Testis (tissue), 2 donors: ENCODE measurements at regions not wholly inside any gene's neighbourhood (a gene's known extent, or its start where the extent isn't known, plus 50 kb on each side); places are given as distances from the start of the nearest gene placed in this dataset.

Source experiments
- DNase-seq: peaks from one replicate; pipeline ENCODE4 v3.0.0-alpha.2; 2019
- H3K27ac ChIP-seq, 2 donors: fragments of 200-600 bp; sonication (generic); one replicate each; pipeline ENCODE4 v1.5.1; 2019
- H3K27me3 ChIP-seq: fragments of 200-600 bp; sonication (generic); one replicate; pipeline ENCODE4 v1.5.1; 2019
- H3K36me3 ChIP-seq: fragments of 200-600 bp; sonication (generic); one replicate; pipeline ENCODE4 v1.5.1; 2017; ENCODE audit warnings: low read depth; ENCODE audit errors: missing control alignments
- H3K4me1 ChIP-seq: fragments of 200-600 bp; sonication (generic); one replicate; pipeline ENCODE4 v1.5.1; 2019
- H3K4me3 ChIP-seq, 2 donors: fragments of 200-600 bp; sonication (generic); one replicate each; pipeline ENCODE4 v1.5.1; 2017 to 2019
- H3K9me3 ChIP-seq: fragments of 200-600 bp; sonication (generic); one replicate; pipeline ENCODE4 v1.5.1; 2017
- POLR2A ChIP-seq: fragments of 450-650 bp; IDR thresholded peaks from one replicate; pipeline ENCODE4 v1.6.1; 2017; ENCODE audit warnings: antibody characterized with exemption, mild to moderate bottlenecking, moderate library complexity
- WGBS, 2 donors: methylation state at CpG; one replicate each; pipeline ENCODE4 v1.1.5; 2018; 5-methylcytosine and 5-hydroxymethylcytosine counted together
- intact Hi-C: fragments of 100-400 bp; cut with DNase I; formaldehyde crosslinking; loops from one replicate; pipeline ENCODE4 v1.15.1; 2023; ENCODE audit warnings: low total_unique reads
- TF ChIP-seq, protein P1 (sequence below), 3 experiments: fragments of 450-650 bp in 2 of 3; fragments of 200-600 bp in 1 of 3; sonication (generic) in 1 of 3; IDR thresholded peaks; one replicate each; pipeline ENCODE4 v1.5.1; 2016 to 2019; ENCODE audit warnings: antibody characterized with exemption in 3 of 3, mild to moderate bottlenecking in 2 of 3, moderate library complexity in 1 of 3

DNA sequence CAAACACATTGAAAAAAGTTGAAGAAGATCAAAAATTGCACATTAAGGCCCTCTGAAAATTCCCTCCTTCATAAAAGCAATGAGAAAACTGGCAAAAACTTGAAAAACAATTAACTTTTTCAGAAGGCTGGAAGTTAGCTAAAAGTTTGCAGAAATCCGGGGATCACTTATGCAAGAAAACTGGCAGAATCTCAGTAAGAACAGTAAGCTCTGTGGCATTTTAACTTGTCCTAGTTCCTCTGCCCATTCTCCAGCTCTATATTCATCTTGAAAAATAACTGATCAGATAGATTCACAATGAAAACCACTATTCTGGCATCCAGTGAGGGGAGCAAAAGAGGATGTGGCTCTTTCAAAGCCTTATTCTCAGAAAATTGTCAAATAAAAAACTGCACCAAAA lies 566.8 kb downstream of the NTRK3 start:
- no peaks in the 10 kb centered on the region for H3K9me3 ChIP-seq
- DNase-seq: no peak
- intact Hi-C loops: no loop called here
- no peaks in the 10 kb centered on the region for H3K4me1 ChIP-seq
- no peak overlapping the region for H3K4me3 ChIP-seq
- 84 to 90% methylated on average over 1 of the region's 1 CpG for WGBS, 2 donors
- TF ChIP-seq POLR2A: no peak
- TF ChIP-seq, protein P1, sequence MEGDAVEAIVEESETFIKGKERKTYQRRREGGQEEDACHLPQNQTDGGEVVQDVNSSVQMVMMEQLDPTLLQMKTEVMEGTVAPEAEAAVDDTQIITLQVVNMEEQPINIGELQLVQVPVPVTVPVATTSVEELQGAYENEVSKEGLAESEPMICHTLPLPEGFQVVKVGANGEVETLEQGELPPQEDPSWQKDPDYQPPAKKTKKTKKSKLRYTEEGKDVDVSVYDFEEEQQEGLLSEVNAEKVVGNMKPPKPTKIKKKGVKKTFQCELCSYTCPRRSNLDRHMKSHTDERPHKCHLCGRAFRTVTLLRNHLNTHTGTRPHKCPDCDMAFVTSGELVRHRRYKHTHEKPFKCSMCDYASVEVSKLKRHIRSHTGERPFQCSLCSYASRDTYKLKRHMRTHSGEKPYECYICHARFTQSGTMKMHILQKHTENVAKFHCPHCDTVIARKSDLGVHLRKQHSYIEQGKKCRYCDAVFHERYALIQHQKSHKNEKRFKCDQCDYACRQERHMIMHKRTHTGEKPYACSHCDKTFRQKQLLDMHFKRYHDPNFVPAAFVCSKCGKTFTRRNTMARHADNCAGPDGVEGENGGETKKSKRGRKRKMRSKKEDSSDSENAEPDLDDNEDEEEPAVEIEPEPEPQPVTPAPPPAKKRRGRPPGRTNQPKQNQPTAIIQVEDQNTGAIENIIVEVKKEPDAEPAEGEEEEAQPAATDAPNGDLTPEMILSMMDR (IDR thresholded peaks at IDR 0.05): no peak
- no peaks in the 10 kb centered on the region for H3K27me3 ChIP-seq
- no peak overlapping the region for H3K27ac ChIP-seq
- H3K36me3 ChIP-seq: no peaks in the 10 kb centered on the region

DNA sequence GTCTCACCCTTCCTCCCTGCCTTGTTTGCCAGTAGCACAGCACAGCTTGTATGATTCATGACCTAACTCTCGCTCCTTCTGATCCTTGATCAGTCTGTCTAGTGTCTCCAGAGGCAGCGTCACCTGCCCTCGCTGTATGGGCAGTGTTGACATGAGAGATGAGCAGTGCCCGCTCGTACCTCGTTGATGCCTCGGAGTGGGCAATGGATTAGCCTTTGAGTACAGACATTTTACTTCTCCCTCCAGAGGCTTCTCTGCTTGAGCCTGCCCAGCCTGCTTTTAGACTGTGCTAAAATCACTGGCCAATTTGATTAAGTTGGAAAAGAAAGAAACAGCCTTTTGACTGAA lies 569.0 kb downstream of the NTRK3 start:
- TF ChIP-seq, protein P1 (IDR thresholded peaks at IDR 0.05): no peak
- TF ChIP-seq POLR2A: no peak
- 92 to 94% methylated on average over 7 of the region's 7 CpGs for WGBS, 2 donors
- Histone ChIP-seq H3K27me3 (no peaks in the 10 kb centered on the region), H3K9me3 (no peaks in the 10 kb centered on the region), H3K4me3 (no peak overlapping the region), H3K4me1 (no peaks in the 10 kb centered on the region), H3K27ac (no peak overlapping the region), H3K36me3 (no peaks in the 10 kb centered on the region)
- intact Hi-C loops: no loop called here
- no peak for DNase-seq

DNA sequence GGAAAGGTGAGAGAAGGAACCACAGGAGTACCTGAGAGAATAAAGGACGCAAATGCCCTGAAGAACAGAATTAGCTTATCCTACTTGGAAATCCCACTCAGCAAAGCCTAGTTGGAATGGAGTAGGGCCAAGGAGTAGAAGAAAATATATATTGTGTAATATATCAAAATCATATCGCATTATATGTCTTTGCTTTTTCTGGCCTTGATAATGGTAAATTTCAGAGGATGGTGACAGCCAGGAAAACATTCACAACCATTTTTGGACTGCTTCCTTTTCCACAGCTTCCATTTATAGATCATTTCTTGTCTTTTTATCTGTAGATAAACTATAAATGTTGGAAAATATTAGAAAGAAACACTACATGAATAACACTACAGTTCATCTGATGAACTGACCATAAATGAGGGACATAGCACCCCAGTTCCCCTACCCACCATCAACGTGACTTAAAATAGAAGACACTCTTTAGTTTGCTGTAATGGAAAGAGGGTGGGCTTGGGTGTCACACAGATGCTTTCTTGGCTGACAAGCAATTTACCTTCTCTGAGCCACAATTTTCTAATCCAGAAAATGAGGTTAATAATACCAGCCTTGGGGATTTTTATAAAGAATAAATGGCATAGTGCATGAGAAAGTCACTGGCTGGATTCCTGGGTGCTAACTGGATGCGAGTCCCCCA lies 569.6 kb downstream of the NTRK3 start:
- Histone ChIP-seq H3K27ac (no peak overlapping the region), H3K9me3 (no peaks in the 10 kb centered on the region), H3K4me3 (no peak overlapping the region), H3K27me3 (no peaks in the 10 kb centered on the region), H3K36me3 (no peaks in the 10 kb centered on the region), H3K4me1 (no peaks in the 10 kb centered on the region)
- TF ChIP-seq, protein P1 (IDR thresholded peaks at IDR 0.05): no peak
- TF ChIP-seq POLR2A: no peak
- WGBS, 2 donors: 90 to 93% methylated on average over 4 of the region's 4 CpGs
- intact Hi-C loops: no loop called here
- DNase-seq: no peak

DNA sequence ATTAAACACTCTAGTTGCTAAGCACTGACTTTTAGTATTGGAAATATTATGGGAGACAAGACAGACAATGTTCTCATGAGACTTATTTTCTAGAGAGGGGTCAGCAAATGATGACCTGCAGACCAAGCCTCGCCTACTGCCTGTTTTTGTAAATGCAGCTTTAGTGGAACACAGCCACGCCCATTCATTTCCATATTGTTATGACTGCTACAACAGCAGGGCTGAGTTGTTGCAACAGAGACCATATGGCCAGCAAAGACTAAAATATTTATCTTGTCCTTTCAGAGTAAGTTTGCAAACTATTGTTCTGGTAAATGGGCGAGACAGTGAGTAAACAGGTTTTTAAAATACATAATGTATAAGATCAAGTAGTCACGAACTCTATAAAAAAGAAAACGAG lies 570.2 kb downstream of the NTRK3 start:
- DNase-seq: no peak
- no peak overlapping the region for H3K27ac ChIP-seq
- no peaks in the 10 kb centered on the region for H3K4me1 ChIP-seq
- 82 to 84% methylated on average over 5 of the region's 5 CpGs for WGBS, 2 donors
- H3K9me3 ChIP-seq: no peaks in the 10 kb centered on the region
- intact Hi-C loops: no loop called here
- no peaks in the 10 kb centered on the region for H3K27me3 ChIP-seq
- no peak overlapping the region for H3K4me3 ChIP-seq
- no peaks in the 10 kb centered on the region for H3K36me3 ChIP-seq
- TF ChIP-seq POLR2A: no peak
- TF ChIP-seq, protein P1 (IDR thresholded peaks at IDR 0.05): no peak

DNA sequence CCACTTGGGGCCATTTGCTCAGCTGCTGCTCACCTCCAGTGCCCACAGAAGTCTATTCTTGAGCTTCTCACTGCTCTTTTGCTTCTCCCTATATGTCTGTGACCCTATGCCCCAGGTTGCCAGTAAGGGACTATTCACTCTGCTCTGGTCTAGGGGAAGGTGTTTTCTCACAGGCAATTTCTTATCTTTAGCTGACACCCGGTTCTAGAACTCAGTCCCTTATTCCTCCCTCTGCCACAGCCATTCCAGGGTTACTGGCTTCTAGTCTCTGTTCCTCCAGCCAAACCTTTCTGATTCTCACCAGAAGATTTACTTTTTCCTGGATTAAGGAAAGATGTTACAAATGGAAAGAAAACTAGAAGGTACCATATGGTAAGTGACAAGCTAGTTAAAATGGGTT lies 574.0 kb downstream of the NTRK3 start:
- no peaks in the 10 kb centered on the region for H3K9me3 ChIP-seq
- H3K27ac ChIP-seq: no peak overlapping the region
- no peak for DNase-seq
- no peaks in the 10 kb centered on the region for H3K36me3 ChIP-seq
- no peak for TF ChIP-seq POLR2A
- TF ChIP-seq, protein P1 (IDR thresholded peaks at IDR 0.05): no peak
- H3K4me1 ChIP-seq: no peaks in the 10 kb centered on the region
- WGBS, 2 donors: 81% methylated on average over 1 of the region's 1 CpG
- H3K27me3 ChIP-seq: no peaks in the 10 kb centered on the region
- intact Hi-C loops: no loop called here
- no peak overlapping the region for H3K4me3 ChIP-seq
